ENCODE measurements at regions not wholly inside any gene's neighbourhood (a gene's known extent, or its start where the extent isn't known, plus 50 kb on each side); places are given as distances from the start of the nearest gene placed in this dataset.

GRCh38 chr3:21168471-21168870, 582.5 kb downstream of the ZNF385D start:
- H3K4me1 ChIP-seq: no peaks in the 10 kb centered on the region
- FAIRE-seq (no peak), DNase-seq (ENCODE audit: low read depth in 1 of 2, low spot score in 1 of 2) (no peak), ATAC-seq (no peak)
- H3K27ac ChIP-seq: no peak overlapping the region
- WGBS (ENCODE audit: missing lambda C conversion rate): 1% methylated on average over 2 of the region's 2 CpGs
- CTCF ChIA-PET: interaction anchor here (0.9 kb wide), 1 partner anchor 20 kb away, joined by 3 read pairs; no protein-coding TSS in a partner anchor
- H3K9me3 ChIP-seq: no peaks in the 10 kb centered on the region
- TF ChIP-seq ZSCAN20 (CRISPR knock-in tag; IDR thresholded peaks at IDR 0.05) (no peak), POLR2A (IDR thresholded peaks at IDR 0.05; ENCODE audit: low read length) (no peak), POLR2AphosphoS2 (conservative IDR thresholded peaks at IDR 0.05; ENCODE audit: low read length) (no peak), ELK1 (IDR thresholded peaks at IDR 0.05; ENCODE audit: low read depth, low read length) (no peak), CBX2 (IDR thresholded peaks at IDR 0.05; ENCODE audit: borderline replicate concordance, low read depth) (no peak), ZFP36 (IDR thresholded peaks at IDR 0.05; ENCODE audit: borderline replicate concordance, partially characterized antibody) (no peak), FOSL2 (IDR thresholded peaks at IDR 0.05) (no peak), FOSL2 (CRISPR knock-in tag; IDR thresholded peaks at IDR 0.05) (no peak), KDM5A (IDR thresholded peaks at IDR 0.05) (no peak), RAD21 (conservative IDR thresholded peaks at IDR 0.05 in 1 of 2, IDR thresholded peaks at IDR 0.05 in 1 of 2) (no peak), MAFK (IDR thresholded peaks at IDR 0.05; ENCODE audit: partially characterized antibody) (no peak), E2F6 (IDR thresholded peaks at IDR 0.05; ENCODE audit: borderline replicate concordance, low read depth) (no peak), ZNF302 (CRISPR knock-in tag; IDR thresholded peaks at IDR 0.05) (no peak), REST (IDR thresholded peaks at IDR 0.05) (no peak), NR3C1 (IDR thresholded peaks at IDR 0.05) (no peak)
- POLR2A ChIA-PET: no interaction called here
- H3K4me3 ChIP-seq: no peak overlapping the region
- H3K4me2 ChIP-seq: no peak overlapping the region

- Histone ChIP-seq H3K4me2 (no peak overlapping the region), H3K4me3 (no peak overlapping the region), H3K4me1 (no peaks in the 10 kb centered on the region), H3K27ac (no peak overlapping the region), H3K9me3 (no peaks in the 10 kb centered on the region)
- ChIA-PET CTCF (no interaction called here), POLR2A (no interaction called here)
- no peak for TF ChIP-seq EP300 (IDR thresholded peaks at IDR 0.05)
- no peak for TF ChIP-seq CBX2 (IDR thresholded peaks at IDR 0.05; ENCODE audit: borderline replicate concordance, low read depth)
- no peak for TF ChIP-seq MAX (IDR thresholded peaks at IDR 0.05)
- no peak for TF ChIP-seq POLR2AphosphoS2 (conservative IDR thresholded peaks at IDR 0.05; ENCODE audit: low read length)
- TF ChIP-seq TP53 (CRISPR knock-in tag; IDR thresholded peaks at IDR 0.05): no peak
- TF ChIP-seq JUN (IDR thresholded peaks at IDR 0.05): no peak
- no peak for TF ChIP-seq MYC (IDR thresholded peaks at IDR 0.05; ENCODE audit: borderline replicate concordance, low read length)
- TF ChIP-seq FOSL2 (IDR thresholded peaks at IDR 0.05): no peak
- no peak for TF ChIP-seq FOSL2 (CRISPR knock-in tag; IDR thresholded peaks at IDR 0.05)
- TF ChIP-seq ESRRA (IDR thresholded peaks at IDR 0.05; ENCODE audit: borderline replicate concordance, low read length): no peak
- no peak for TF ChIP-seq BHLHE40 (IDR thresholded peaks at IDR 0.05; ENCODE audit: low read depth, low read length)
- no peak for TF ChIP-seq GATA3 (IDR thresholded peaks at IDR 0.05; ENCODE audit: borderline replicate concordance)
- no peak for TF ChIP-seq USF2 (IDR thresholded peaks at IDR 0.05)
- TF ChIP-seq ZNF302 (CRISPR knock-in tag; IDR thresholded peaks at IDR 0.05): no peak
- no peak for TF ChIP-seq MAZ (IDR thresholded peaks at IDR 0.05; ENCODE audit: borderline replicate concordance, low read depth, low read length)
- TF ChIP-seq ATOH8 (CRISPR knock-in tag; IDR thresholded peaks at IDR 0.05; ENCODE audit: low read depth): no peak
- no peak for TF ChIP-seq E2F6 (IDR thresholded peaks at IDR 0.05; ENCODE audit: borderline replicate concordance, low read depth)
- no peak for TF ChIP-seq PBX3 (IDR thresholded peaks at IDR 0.05)
- TF ChIP-seq HEYL (CRISPR knock-in tag; IDR thresholded peaks at IDR 0.05): no peak
- ATAC-seq (no peak), FAIRE-seq (no peak), DNase-seq (ENCODE audit: low read depth in 1 of 2, low spot score in 1 of 2) (no peak)
- WGBS (ENCODE audit: missing lambda C conversion rate): 0% methylated on average over 3 of the region's 3 CpGs
Measured at GRCh38 chr3:21163956-21164355, 587.1 kb downstream of the ZNF385D start.

Measured in A549 (cell line).